Mammary epithelial cell (primary cell): ENCODE measurements at regions not wholly inside any gene's neighbourhood (a gene's known extent, or its start where the extent isn't known, plus 50 kb on each side); places are given as distances from the start of the nearest gene placed in this dataset.

Experiments
- CTCF ChIP-seq, 2 donors: IDR thresholded peaks in 1 of 2; conservative IDR thresholded peaks in 1 of 2; 2 replicates each; pipeline ENCODE4 v1.5.1; 2011 to 2012; ENCODE audit warnings: inconsistent platforms in 2 of 2, low read length in 2 of 2, mild to moderate bottlenecking in 2 of 2, control low read depth in 1 of 2, low read depth in 1 of 2; ENCODE audit not compliant: insufficient read depth in 1 of 2; ENCODE audit errors: extremely low read depth in 1 of 2
- EZH2 ChIP-seq: IDR thresholded peaks from 2 replicates; pipeline ENCODE4 v1.6.1; 2012; ENCODE audit warnings: low read length, inconsistent platforms, borderline replicate concordance

DNA sequence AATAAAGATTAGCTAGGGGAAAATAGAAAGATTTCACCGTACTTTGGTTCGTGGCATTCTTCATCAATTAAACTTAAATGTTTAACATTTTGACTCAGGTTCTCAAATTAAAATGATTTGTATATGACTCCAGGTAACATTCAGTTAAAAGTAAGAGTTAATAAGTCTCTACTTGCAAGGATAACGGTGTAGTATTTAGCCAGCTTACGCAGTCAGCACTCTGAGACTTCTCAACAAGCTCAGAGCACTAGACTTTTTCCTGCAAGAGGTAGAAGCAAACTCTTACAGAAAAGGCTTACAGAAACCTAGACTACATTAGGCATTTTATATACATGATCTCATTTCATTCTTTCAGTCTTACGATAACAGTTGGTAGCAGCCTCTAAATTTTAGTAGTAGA lies 96.4 kb upstream of the PPARGC1A start:
- TF ChIP-seq CTCF (conservative IDR thresholded peaks at IDR 0.05 in 1 of 2, IDR thresholded peaks at IDR 0.05 in 1 of 2; ENCODE audit: extremely low read depth in 1 of 2, insufficient read depth in 1 of 2, low read depth in 1 of 2, low read length in 2 of 2), result no peak
- no peak for TF ChIP-seq EZH2
